BJ (cell line): ENCODE measurements at regions not wholly inside any gene's neighbourhood (a gene's known extent, or its start where the extent isn't known, plus 50 kb on each side); places are given as distances from the start of the nearest gene placed in this dataset.
"Not testable (repeated sequence)": the region's sequence is repeated elsewhere in the genome, so short reads cannot be mapped to it uniquely, and the experiment has no call there.

ENCODE experiments used
- CTCF ChIA-PET: fragments of 350-600 bp; formaldehyde crosslinking; extraction: SDS; loops from one replicate; lab custom pipeline; 2021; ENCODE audit warnings: antibody characterized with exemption, inconsistent platforms; lab: Yijun Ruan, JAX
- POLR2A ChIA-PET: fragments of 300-600 bp; sonication (Branson Sonifier 250); formaldehyde crosslinking; extraction: SDS; loops from one replicate; lab custom pipeline; 2021; ENCODE audit warnings: antibody characterized with exemption; lab: Charles Lee
- DNase-seq: peaks from one replicate; pipeline ENCODE4 v3.0.0-alpha.2; 2011; ENCODE audit warnings: low read depth
- H3K27me3 ChIP-seq: 2 replicates; pipeline ENCODE4 v1.6.0; 2011; ENCODE audit warnings: low read length; ENCODE audit not compliant: control insufficient read depth, insufficient read depth
- H3K36me3 ChIP-seq: 2 replicates; pipeline ENCODE4 v1.5.1; 2011; ENCODE audit warnings: low read length; ENCODE audit not compliant: control insufficient read depth, insufficient read depth
- H3K4me3 ChIP-seq: 2 replicates; pipeline ENCODE4 v1.5.1; 2011; ENCODE audit warnings: low read depth, mild to moderate bottlenecking, control low read depth, low read length
- TF ChIP-seq, protein P1 (sequence below): IDR thresholded peaks from 2 replicates; pipeline ENCODE4 v1.5.1; 2011; ENCODE audit warnings: low read depth, mild to moderate bottlenecking, control low read depth, inconsistent platforms, low read length, moderate library complexity; ENCODE audit not compliant: insufficient read depth

DNA sequence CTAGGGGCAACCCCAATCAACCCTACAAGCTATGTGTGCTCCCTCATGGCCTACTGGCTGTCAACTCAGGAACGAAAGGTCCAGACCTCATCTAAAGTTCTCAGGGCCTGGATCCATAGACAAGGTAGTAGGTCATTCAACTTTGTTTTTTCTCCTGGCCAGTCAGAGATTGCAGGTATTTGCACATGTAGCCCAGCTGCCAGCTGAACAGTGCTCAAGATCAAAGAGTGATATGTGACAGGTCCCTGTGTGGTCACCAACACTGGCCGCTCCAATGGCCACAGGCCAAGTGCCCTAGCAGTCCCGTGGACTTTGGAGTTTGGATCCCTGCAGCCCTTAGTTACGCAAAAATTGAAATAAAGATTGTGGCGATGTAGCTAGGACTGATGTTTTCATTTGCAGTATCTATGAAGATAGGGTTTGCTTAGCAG, 60.6 kb upstream of the ATXN1 start:
- ChIA-PET POLR2A (no interaction called here), CTCF (interaction anchor here (0.6 to 1.2 kb wide), 3 partner anchors 11 to 537 kb away, joined by 3 to 4 read pairs (median 3); no protein-coding TSS in a partner anchor)
- TF ChIP-seq, protein P1, sequence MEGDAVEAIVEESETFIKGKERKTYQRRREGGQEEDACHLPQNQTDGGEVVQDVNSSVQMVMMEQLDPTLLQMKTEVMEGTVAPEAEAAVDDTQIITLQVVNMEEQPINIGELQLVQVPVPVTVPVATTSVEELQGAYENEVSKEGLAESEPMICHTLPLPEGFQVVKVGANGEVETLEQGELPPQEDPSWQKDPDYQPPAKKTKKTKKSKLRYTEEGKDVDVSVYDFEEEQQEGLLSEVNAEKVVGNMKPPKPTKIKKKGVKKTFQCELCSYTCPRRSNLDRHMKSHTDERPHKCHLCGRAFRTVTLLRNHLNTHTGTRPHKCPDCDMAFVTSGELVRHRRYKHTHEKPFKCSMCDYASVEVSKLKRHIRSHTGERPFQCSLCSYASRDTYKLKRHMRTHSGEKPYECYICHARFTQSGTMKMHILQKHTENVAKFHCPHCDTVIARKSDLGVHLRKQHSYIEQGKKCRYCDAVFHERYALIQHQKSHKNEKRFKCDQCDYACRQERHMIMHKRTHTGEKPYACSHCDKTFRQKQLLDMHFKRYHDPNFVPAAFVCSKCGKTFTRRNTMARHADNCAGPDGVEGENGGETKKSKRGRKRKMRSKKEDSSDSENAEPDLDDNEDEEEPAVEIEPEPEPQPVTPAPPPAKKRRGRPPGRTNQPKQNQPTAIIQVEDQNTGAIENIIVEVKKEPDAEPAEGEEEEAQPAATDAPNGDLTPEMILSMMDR: no peak
- Histone ChIP-seq H3K36me3 (no peaks in the 10 kb centered on the region), H3K4me3 (no peak overlapping the region), H3K27me3 (no peaks in the 10 kb centered on the region)
- DNase-seq: no peak

DNA sequence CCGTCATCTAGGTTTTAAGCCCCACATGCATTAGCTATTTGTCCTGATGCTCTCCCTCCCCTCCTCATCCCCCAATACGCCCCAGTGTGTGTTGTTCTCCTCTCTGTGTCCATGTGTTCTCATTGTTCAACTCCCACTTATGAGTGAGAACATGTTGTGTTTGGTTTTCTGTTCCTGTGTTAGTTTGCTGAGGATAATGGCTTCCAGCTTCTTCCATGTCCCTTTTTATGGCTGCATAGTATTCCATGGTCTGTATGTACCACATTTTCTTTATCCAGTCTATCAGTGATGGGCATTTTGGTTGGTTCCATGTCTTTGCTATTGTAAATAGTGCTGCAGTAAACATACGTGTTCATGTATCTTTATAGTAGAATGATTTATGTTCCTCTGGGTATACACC, 59.0 kb upstream of the ATXN1 start:
- not testable (repeated sequence) for H3K36me3 ChIP-seq, H3K4me3 ChIP-seq, H3K27me3 ChIP-seq, DNase-seq
- CTCF ChIA-PET: interaction anchor here (0.6 to 1.6 kb wide), 5 partner anchors 9 to 308 kb away, joined by 3 to 7 read pairs (median 4); no protein-coding TSS in a partner anchor
- POLR2A ChIA-PET: interaction anchor here (0.6 kb wide), 1 partner anchor 266 kb away, joined by 3 read pairs; no protein-coding TSS in a partner anchor

DNA sequence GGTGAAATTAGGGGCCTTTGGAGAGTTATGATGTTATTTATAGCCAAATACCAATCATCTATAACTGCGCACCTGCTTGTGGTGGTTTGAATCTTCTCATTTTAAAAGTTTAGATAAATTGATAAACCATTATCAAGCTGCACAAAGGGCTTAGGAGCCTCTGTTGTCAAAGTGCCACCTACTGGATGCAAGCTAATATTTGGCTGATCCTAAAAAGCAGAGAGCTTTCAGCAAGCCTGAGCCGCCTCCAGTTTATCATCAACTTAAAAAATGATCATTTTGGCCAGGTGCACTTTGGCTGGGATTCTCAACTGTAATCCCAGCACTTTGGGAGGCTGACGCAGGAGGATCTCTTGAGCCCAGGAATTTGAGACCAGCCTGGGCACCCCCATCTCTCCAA, 58.5 kb upstream of the ATXN1 start:
- POLR2A ChIA-PET: interaction anchor here (0.6 kb wide), 1 partner anchor 267 kb away, joined by 3 read pairs; no protein-coding TSS in a partner anchor
- no peak for DNase-seq
- CTCF ChIA-PET: interaction anchor here (0.7 to 1.6 kb wide), 6 partner anchors 9 to 308 kb away, joined by 3 to 7 read pairs (median 4); no protein-coding TSS in a partner anchor
- Histone ChIP-seq H3K36me3 (no peaks in the 10 kb centered on the region), H3K4me3 (no peak overlapping the region), H3K27me3 (no peaks in the 10 kb centered on the region)
- TF ChIP-seq, protein P1: peak; percentile 38

DNA sequence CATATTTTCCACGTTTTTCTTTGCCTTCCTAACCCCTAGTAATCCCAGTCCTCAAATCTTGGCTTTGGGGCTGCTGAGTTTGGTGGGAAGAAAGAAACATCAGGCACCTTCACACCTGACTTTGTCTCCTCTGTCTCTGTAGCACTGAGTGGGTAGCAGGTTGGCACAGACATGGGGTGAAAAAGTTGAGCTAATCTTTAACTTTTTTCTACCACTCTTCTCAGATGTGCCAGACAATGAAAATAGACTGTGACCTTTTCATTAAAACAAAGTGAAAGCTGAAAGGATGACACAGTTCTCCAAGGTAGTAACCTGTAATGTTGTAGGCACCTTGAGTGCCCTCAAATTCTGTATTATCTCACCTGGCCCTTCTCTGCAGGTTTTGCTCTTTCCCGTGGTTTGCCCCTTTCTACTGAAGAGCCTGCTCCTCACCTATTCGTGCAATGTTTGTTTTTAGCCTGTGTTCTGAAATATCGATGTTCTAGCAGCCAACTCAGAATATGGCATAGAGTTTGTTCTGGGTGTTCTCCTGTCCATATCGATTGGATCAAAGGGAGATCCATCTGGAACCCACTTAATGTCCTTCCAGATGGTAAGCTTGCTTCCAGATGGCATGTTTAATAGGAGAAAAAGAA, 57.8 kb upstream of the ATXN1 start:
- H3K4me3 ChIP-seq: no peak overlapping the region
- DNase-seq: no peak
- no peaks in the 10 kb centered on the region for H3K27me3 ChIP-seq
- TF ChIP-seq, protein P1: no peak
- ChIA-PET POLR2A (no interaction called here), CTCF (interaction anchor here (0.7 to 1.6 kb wide), 10 partner anchors 10 to 307 kb away, joined by 3 to 7 read pairs (median 3); no protein-coding TSS in a partner anchor)
- H3K36me3 ChIP-seq: no peaks in the 10 kb centered on the region

DNA sequence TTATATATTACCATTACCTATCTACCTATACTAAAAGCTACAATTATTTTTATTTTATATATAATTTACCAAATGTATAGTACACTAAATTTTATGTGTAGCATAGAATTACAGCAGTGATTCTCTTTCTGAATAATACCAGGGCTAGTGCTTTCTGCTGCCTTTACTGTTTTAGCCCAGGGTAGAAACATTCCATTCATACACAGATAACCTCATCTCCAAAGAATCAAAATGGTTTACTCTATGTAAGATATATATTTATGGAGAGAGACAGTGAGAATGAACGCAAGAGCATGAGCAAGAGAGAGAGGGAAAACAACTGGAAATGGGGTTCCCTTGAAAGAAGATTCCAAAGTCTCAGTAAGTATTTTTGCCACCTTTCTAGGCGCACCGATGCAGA, 56.3 kb upstream of the ATXN1 start:
- TF ChIP-seq, protein P1: no peak
- Histone ChIP-seq H3K4me3 (no peak overlapping the region), H3K36me3 (no peaks in the 10 kb centered on the region), H3K27me3 (no peaks in the 10 kb centered on the region)
- ChIA-PET CTCF (interaction anchor here (0.6 kb wide), 1 partner anchor 149 kb away, joined by 3 read pairs; no protein-coding TSS in a partner anchor), POLR2A (no interaction called here)
- DNase-seq: no peak
